PC-9 (cell line): ENCODE measurements at regions not wholly inside any gene's neighbourhood (a gene's known extent, or its start where the extent isn't known, plus 50 kb on each side); places are given as distances from the start of the nearest gene placed in this dataset.

Source experiments
- BruUV-seq: library from RNA; stranded (reverse); fragments of 400-500 nt; replicated peaks from 2 replicates; lab custom pipeline; 2021; lab: Mats Ljungman, UMichigan
- CTCF ChIA-PET: fragments of 300-600 bp; sonication (Branson Sonifier 250); formaldehyde crosslinking; loops from one replicate; lab custom pipeline; 2022; ENCODE audit warnings: antibody characterized with exemption; lab: Charles Lee
- POLR2A ChIA-PET: fragments of 300-600 bp; sonication (Branson Sonifier 250); formaldehyde crosslinking; loops from one replicate; lab custom pipeline; 2022; ENCODE audit warnings: antibody characterized with exemption; ENCODE audit not compliant: unreplicated experiment; lab: Charles Lee
- DNase-seq, 2 experiments: peaks; one replicate each; pipeline versions ENCODE4 v3.0.0 to v3.0.0-alpha.2; 2015 to 2022; ENCODE audit warnings: mixed read lengths in 1 of 2
- H2AFZ ChIP-seq: fragments of 200-600 bp; sonication (generic); 2 replicates; pipeline ENCODE4 v1.8.1; 2017; ENCODE audit warnings: antibody characterized with exemption
- H3F3A ChIP-seq: fragments of 200-600 bp; sonication (generic); 2 replicates; pipeline ENCODE4 v1.8.1; 2017; ENCODE audit warnings: antibody characterized with exemption, mild to moderate bottlenecking, low read depth; ENCODE audit not compliant: insufficient read depth
- H3K27ac ChIP-seq: fragments of 200-600 bp; sonication (generic); 2 replicates; pipeline ENCODE4 v1.6.1; 2016; ENCODE audit warnings: mixed run types
- H3K27me3 ChIP-seq: fragments of 200-600 bp; sonication (generic); 2 replicates; pipeline ENCODE4 v1.6.1; 2016; ENCODE audit warnings: low read depth, mixed run types; ENCODE audit not compliant: insufficient read depth
- H3K36me3 ChIP-seq: fragments of 200-600 bp; sonication (generic); 2 replicates; pipeline ENCODE4 v1.6.1; 2016; ENCODE audit warnings: low read depth, mixed run types
- H3K4me1 ChIP-seq: fragments of 200-600 bp; sonication (generic); replicated peaks from 2 replicates; pipeline ENCODE4 v1.6.1; 2016; ENCODE audit warnings: mixed run types; ENCODE audit not compliant: insufficient read depth
- H3K4me2 ChIP-seq: fragments of 200-600 bp; sonication (generic); 2 replicates; pipeline ENCODE4 v1.6.1; 2017; ENCODE audit warnings: mixed run types
- H3K4me3 ChIP-seq: fragments of 200-600 bp; sonication (generic); 2 replicates; pipeline ENCODE4 v1.6.1; 2016; ENCODE audit warnings: mixed run types
- H3K79me2 ChIP-seq: fragments of 200-600 bp; sonication (generic); 2 replicates; pipeline ENCODE4 v1.6.1; 2017; ENCODE audit warnings: low read depth, mixed run types
- H3K9me2 ChIP-seq: fragments of 200-600 bp; sonication (generic); 2 replicates; pipeline ENCODE4 v1.8.1; 2017; ENCODE audit warnings: mild to moderate bottlenecking; ENCODE audit not compliant: insufficient read depth
- H3K9me3 ChIP-seq: fragments of 200-600 bp; sonication (generic); 2 replicates; pipeline ENCODE4 v1.8.1; 2016; ENCODE audit warnings: low read depth; ENCODE audit not compliant: insufficient read depth
- H4K20me1 ChIP-seq: fragments of 200-600 bp; sonication (generic); 2 replicates; pipeline ENCODE4 v1.8.1; 2017; ENCODE audit not compliant: insufficient read depth
- CTCF ChIP-seq: fragments of 200-600 bp; sonication (generic); conservative IDR thresholded peaks from 2 replicates; pipeline ENCODE4 v1.6.1; 2017; ENCODE audit warnings: mixed run types, antibody characterized with exemption, mild to moderate bottlenecking, moderate library complexity
- EZH2 ChIP-seq: fragments of 200-600 bp; sonication (generic); IDR thresholded peaks from 2 replicates; pipeline ENCODE4 v1.8.0; 2017; ENCODE audit warnings: antibody characterized with exemption, low read depth
- intact Hi-C: fragments of 100-400 bp; cut with micrococcal nuclease; formaldehyde crosslinking; loops from one replicate; pipeline ENCODE4 v1.10.0; 2022; ENCODE audit not compliant: unreplicated experiment

GRCh38 chr15:27693280-27693679 lies 405.8 kb downstream of the OCA2 start:
- Histone ChIP-seq H3K27ac (no peak overlapping the region), H3K79me2 (no peaks in the 10 kb centered on the region), H3K27me3 (0 out of 2 replicates have a peak, but pooled peaks cover 3% of the 10 kb centered on the region), H3F3A (no peaks in the 10 kb centered on the region), H2AFZ (no peak overlapping the region), H3K4me1 (no peaks in the 10 kb centered on the region), H3K9me3 (no peaks in the 10 kb centered on the region), H3K4me2 (no peak overlapping the region), H3K36me3 (no peaks in the 10 kb centered on the region), H3K4me3 (no peak overlapping the region), H3K9me2 (no peaks in the 10 kb centered on the region), H4K20me1 (no peaks in the 10 kb centered on the region)
- no peak for DNase-seq
- TF ChIP-seq CTCF: no peak
- no peak for TF ChIP-seq EZH2
- CTCF ChIA-PET: no interaction called here
- POLR2A ChIA-PET: no interaction called here
- no TSS peak for BruUV-seq
- intact Hi-C loops: no loop called here

- no peaks in the 10 kb centered on the region for H3K9me3 ChIP-seq
- TF ChIP-seq CTCF (no peak), EZH2 (no peak)
- intact Hi-C loops: no loop called here
- no peaks in the 10 kb centered on the region for H3F3A ChIP-seq
- no peaks in the 10 kb centered on the region for H3K4me1 ChIP-seq
- DNase-seq: no peak
- H3K79me2 ChIP-seq: no peaks in the 10 kb centered on the region
- H4K20me1 ChIP-seq: no peaks in the 10 kb centered on the region
- no TSS peak for BruUV-seq
- ChIA-PET CTCF (no interaction called here), POLR2A (no interaction called here)
- H3K4me2 ChIP-seq: no peak overlapping the region
- no peaks in the 10 kb centered on the region for H3K36me3 ChIP-seq
- H2AFZ ChIP-seq: no peak overlapping the region
- 0 out of 2 replicates have a peak, but pooled peaks cover 3% of the 10 kb centered on the region for H3K27me3 ChIP-seq
- no peaks in the 10 kb centered on the region for H3K9me2 ChIP-seq
- no peak overlapping the region for H3K27ac ChIP-seq
- H3K4me3 ChIP-seq: no peak overlapping the region
These were observed 406.7 kb downstream of the OCA2 start for GRCh38 chr15:27692438-27692837.

GRCh38 chr15:27690290-27690689 lies 408.8 kb downstream of the OCA2 start:
- TF ChIP-seq CTCF (no peak), EZH2 (no peak)
- Histone ChIP-seq H3F3A (no peaks in the 10 kb centered on the region), H3K79me2 (no peaks in the 10 kb centered on the region), H3K9me2 (no peaks in the 10 kb centered on the region), H3K4me3 (no peak overlapping the region), H3K4me2 (no peak overlapping the region), H2AFZ (no peak overlapping the region), H3K27ac (no peak overlapping the region), H3K36me3 (no peaks in the 10 kb centered on the region), H3K27me3 (0 out of 2 replicates have a peak, but pooled peaks cover 3% of the 10 kb centered on the region), H4K20me1 (no peaks in the 10 kb centered on the region), H3K4me1 (no peaks in the 10 kb centered on the region), H3K9me3 (no peaks in the 10 kb centered on the region)
- no TSS peak for BruUV-seq
- CTCF ChIA-PET: no interaction called here
- intact Hi-C loops: no loop called here
- POLR2A ChIA-PET: no interaction called here
- no peak for DNase-seq
